MM.1S (cell line): ENCODE measurements at regions not wholly inside any gene's neighbourhood (a gene's known extent, or its start where the extent isn't known, plus 50 kb on each side); places are given as distances from the start of the nearest gene placed in this dataset.

Experiments
- CTCF ChIP-seq: fragments of 300-600 bp; sonication (generic); IDR thresholded peaks from 2 replicates; pipeline ENCODE4 v1.5.1; 2016; ENCODE audit warnings: antibody characterized with exemption, low read length, mixed read lengths
- EZH2 ChIP-seq: fragments of 300-600 bp; sonication (generic); optimal IDR thresholded peaks from 2 replicates; pipeline ENCODE3; 2017; ENCODE audit warnings: low read depth, mild to moderate bottlenecking, antibody characterized with exemption, low read length, mixed read lengths
- EZH2phosphoT487 ChIP-seq: fragments of 300-600 bp; sonication (generic); IDR thresholded peaks from 2 replicates; pipeline ENCODE4 v1.6.1; 2018; ENCODE audit warnings: antibody characterized with exemption, low read length

GRCh38 chr13:109990296-109990695 is 203.9 kb upstream of the IRS2 start:
- TF ChIP-seq CTCF, result no peak
- TF ChIP-seq EZH2, result no peak
- no peak for TF ChIP-seq EZH2phosphoT487
